ENCODE measurements at regions not wholly inside any gene's neighbourhood (a gene's known extent, or its start where the extent isn't known, plus 50 kb on each side); places are given as distances from the start of the nearest gene placed in this dataset.

GRCh38 chr2:111662771-111663470 lies 221.1 kb downstream of the ANAPC1 start:
- DNase-seq, result no peak
- WGBS (ENCODE audit: low lambda C conversion rate), result 67% methylated on average over 4 of the region's 7 CpGs
- no peaks in the 10 kb centered on the region for H3K79me2 ChIP-seq (ENCODE audit: insufficient read depth)
- POLR2A ChIA-PET, result no interaction called here
- no peaks in the 10 kb centered on the region for H3K9me3 ChIP-seq
- H2AFZ ChIP-seq (ENCODE audit: low read depth), result peak overlapping the region; percentile 13; the same call in 1 of the 2 replicates
- no peaks in the 10 kb centered on the region for H3K36me3 ChIP-seq (replicated peaks in 1 of 2; ENCODE audit: control insufficient read depth in 1 of 2, insufficient read depth in 2 of 2, low read length in 1 of 2)
- no peak overlapping the region for H3K4me3 ChIP-seq (ENCODE audit: low read depth in 2 of 2, low read length in 1 of 2)
- CTCF ChIA-PET, result no interaction called here
- no peaks in the 10 kb centered on the region for H3K9me2 ChIP-seq
- peak overlapping the region; percentile 11; the same call in 1 of the 2 replicates for H3K4me2 ChIP-seq
- H4K20me1 ChIP-seq (ENCODE audit: insufficient read depth), result no peaks in the 10 kb centered on the region
- no peaks in the 10 kb centered on the region for H3K27me3 ChIP-seq (ENCODE audit: insufficient read depth)
- TF ChIP-seq FOXM1 (IDR thresholded peaks at IDR 0.05; ENCODE audit: low read depth), result no peak
- TF ChIP-seq IRF3 (IDR thresholded peaks at IDR 0.05; ENCODE audit: low read depth, low read length), result no peak
- no peak for TF ChIP-seq MXI1 (IDR thresholded peaks at IDR 0.05; ENCODE audit: low read depth, low read length)
- no peak for TF ChIP-seq ZBTB33 (IDR thresholded peaks at IDR 0.05; ENCODE audit: borderline replicate concordance, low read depth)
- no peak for TF ChIP-seq JUND (IDR thresholded peaks at IDR 0.05)
- TF ChIP-seq CTCF (IDR thresholded peaks at IDR 0.05), result no peak
- TF ChIP-seq SMC3 (IDR thresholded peaks at IDR 0.05; ENCODE audit: low read depth, low read length), result no peak
- TF ChIP-seq USF1 (IDR thresholded peaks at IDR 0.05; ENCODE audit: borderline replicate concordance, low read depth), result no peak
- no peak for TF ChIP-seq MAX (IDR thresholded peaks at IDR 0.05; ENCODE audit: low read depth)
- no peak overlapping the region for H3K9ac ChIP-seq
- peaks cover 4 to 6% of the 10 kb centered on the region in 2 experiments; a peak in 2 of 4 replicates for H3K4me1 ChIP-seq (ENCODE audit: control insufficient read depth in 1 of 2, insufficient read depth in 2 of 2, low read depth in 1 of 2, low read length in 1 of 2)
- H3K27ac ChIP-seq (ENCODE audit: low read depth in 2 of 2, low read length in 1 of 2), result peak overlapping the region in 1 of 2 experiments; percentile 49; a peak in 3 of 4 replicates
- no peaks in the 10 kb centered on the region for H3F3A ChIP-seq (replicated peaks; ENCODE audit: insufficient read depth)
